ENCODE measurements at regions not wholly inside any gene's neighbourhood (a gene's known extent, or its start where the extent isn't known, plus 50 kb on each side); places are given as distances from the start of the nearest gene placed in this dataset.

DNA sequence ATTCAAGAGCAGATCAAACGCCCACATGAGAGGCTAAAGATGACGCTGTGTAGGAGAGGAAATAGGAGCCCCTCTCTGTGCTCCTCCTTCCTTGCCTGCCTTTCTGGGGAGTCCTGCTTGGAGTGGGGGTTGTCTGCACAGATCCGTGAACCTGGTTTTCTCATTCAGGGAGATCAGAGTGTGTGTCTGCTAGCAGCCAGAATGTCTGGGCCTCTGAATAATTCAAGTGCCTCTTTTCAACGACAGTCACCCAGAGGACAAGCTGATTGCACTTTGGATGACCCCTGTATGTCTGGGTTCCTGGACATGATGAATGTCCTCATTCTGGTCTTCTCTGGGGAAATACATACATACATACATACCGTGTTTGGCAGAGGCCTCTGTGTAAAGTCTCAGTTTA is 592.5 kb upstream of the B3GAT1 start:
- CTCF ChIA-PET = no interaction called here

GRCh38 chr11:135002236-135002635 is 590.2 kb upstream of the B3GAT1 start:
- Histone ChIP-seq H3K4me3 (ENCODE audit: low read depth, low read length) (no peak overlapping the region), H3K4me1 (ENCODE audit: control insufficient read depth, insufficient read depth, low read length) (no peaks in the 10 kb centered on the region), H3K36me3 (ENCODE audit: control insufficient read depth in 2 of 2, insufficient read depth in 1 of 2, low read length in 2 of 2) (no peaks in the 10 kb centered on the region), H3K27ac (ENCODE audit: extremely low read depth, low read depth, low read length) (no peak overlapping the region), H3K9me3 (ENCODE audit: control insufficient read depth, insufficient read depth, low read depth, low read length) (no peaks in the 10 kb centered on the region)
- ChIA-PET CTCF (no interaction called here), POLR2A (no interaction called here)
- no peak for TF ChIP-seq ZNF221 (tag by site-specific recombination; IDR thresholded peaks at IDR 0.05; ENCODE audit: borderline replicate concordance)
- TF ChIP-seq FEZF1 (tag by site-specific recombination; IDR thresholded peaks at IDR 0.05) = peak; percentile 6; the same call in 1 of the 2 replicates

More for the DNA sequence above, 592.5 kb upstream of the B3GAT1 start:
- no peaks in the 10 kb centered on the region for H3K36me3 ChIP-seq (ENCODE audit: control insufficient read depth in 2 of 2, insufficient read depth in 1 of 2, low read length in 2 of 2)
- H3K9me3 ChIP-seq (ENCODE audit: control insufficient read depth, insufficient read depth, low read depth, low read length) = no peaks in the 10 kb centered on the region
- POLR2A ChIA-PET = no interaction called here
- no peak overlapping the region for H3K4me3 ChIP-seq (ENCODE audit: low read depth, low read length)
- no peak overlapping the region for H3K27ac ChIP-seq (ENCODE audit: extremely low read depth, low read depth, low read length)
- TF ChIP-seq ZNF837 (tag by site-specific recombination; IDR thresholded peaks at IDR 0.05) = no peak
- TF ChIP-seq ZNF133 (tag by site-specific recombination; IDR thresholded peaks at IDR 0.05) = no peak
- TF ChIP-seq ZNF48 (tag by site-specific recombination; IDR thresholded peaks at IDR 0.05) = no peak
- no peak for TF ChIP-seq KLF8 (tag by site-specific recombination; IDR thresholded peaks at IDR 0.05)
- TF ChIP-seq, protein P1, sequence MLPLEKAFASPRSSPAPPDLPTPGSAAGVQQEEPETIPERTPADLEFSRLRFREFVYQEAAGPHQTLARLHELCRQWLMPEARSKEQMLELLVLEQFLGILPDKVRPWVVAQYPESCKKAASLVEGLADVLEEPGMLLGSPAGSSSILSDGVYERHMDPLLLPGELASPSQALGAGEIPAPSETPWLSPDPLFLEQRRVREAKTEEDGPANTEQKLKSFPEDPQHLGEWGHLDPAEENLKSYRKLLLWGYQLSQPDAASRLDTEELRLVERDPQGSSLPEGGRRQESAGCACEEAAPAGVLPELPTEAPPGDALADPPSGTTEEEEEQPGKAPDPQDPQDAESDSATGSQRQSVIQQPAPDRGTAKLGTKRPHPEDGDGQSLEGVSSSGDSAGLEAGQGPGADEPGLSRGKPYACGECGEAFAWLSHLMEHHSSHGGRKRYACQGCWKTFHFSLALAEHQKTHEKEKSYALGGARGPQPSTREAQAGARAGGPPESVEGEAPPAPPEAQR (tag by site-specific recombination; IDR thresholded peaks at IDR 0.05) = no peak
- no peak for TF ChIP-seq ZNF600 (tag by site-specific recombination; IDR thresholded peaks at IDR 0.05)
- no peak for TF ChIP-seq ZNF585B (tag by site-specific recombination; IDR thresholded peaks at IDR 0.05)
- no peak for TF ChIP-seq ZNF792 (tag by site-specific recombination; IDR thresholded peaks at IDR 0.05)
- no peak for TF ChIP-seq ZNF24 (tag by site-specific recombination; IDR thresholded peaks at IDR 0.05)
- no peak for TF ChIP-seq ZNF121 (tag by site-specific recombination; IDR thresholded peaks at IDR 0.05)
- H3K4me1 ChIP-seq (ENCODE audit: control insufficient read depth, insufficient read depth, low read length) = no peaks in the 10 kb centered on the region

DNA sequence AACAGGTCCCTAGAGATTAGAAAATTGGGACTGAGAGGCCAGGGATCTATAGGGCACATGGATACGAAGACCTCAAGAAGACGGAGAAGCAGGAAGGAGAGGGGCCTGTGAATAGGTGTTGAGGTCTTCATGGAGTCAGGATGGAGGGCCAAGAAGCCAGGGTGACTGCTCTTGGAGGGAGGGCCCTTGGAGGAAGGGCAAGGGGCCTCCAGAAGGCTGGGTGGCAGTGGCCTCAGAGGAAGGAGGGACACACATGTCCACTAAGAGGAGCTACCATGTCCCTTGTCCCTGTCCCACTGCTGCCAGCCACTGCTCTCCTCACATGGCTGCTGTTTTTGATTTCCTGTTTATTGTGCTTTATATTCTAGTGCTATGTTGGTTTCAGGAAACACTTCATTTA is 589.5 kb upstream of the B3GAT1 start:
- H3K4me3 ChIP-seq (ENCODE audit: low read depth, low read length) = no peak overlapping the region
- ChIA-PET CTCF (no interaction called here), POLR2A (no interaction called here)
- H3K9me3 ChIP-seq (ENCODE audit: control insufficient read depth, insufficient read depth, low read depth, low read length) = no peaks in the 10 kb centered on the region
- no peaks in the 10 kb centered on the region for H3K36me3 ChIP-seq (ENCODE audit: control insufficient read depth in 2 of 2, insufficient read depth in 1 of 2, low read length in 2 of 2)
- no peaks in the 10 kb centered on the region for H3K4me1 ChIP-seq (ENCODE audit: control insufficient read depth, insufficient read depth, low read length)
- H3K27ac ChIP-seq (ENCODE audit: extremely low read depth, low read depth, low read length) = no peak overlapping the region
- TF ChIP-seq ZNF513 (tag by site-specific recombination; IDR thresholded peaks at IDR 0.05) (no peak), ZNF768 (tag by site-specific recombination; IDR thresholded peaks at IDR 0.05) (no peak), ZSCAN16 (tag by site-specific recombination; IDR thresholded peaks at IDR 0.05) (no peak), ZNF776 (tag by site-specific recombination; IDR thresholded peaks at IDR 0.05; ENCODE audit: borderline replicate concordance) (no peak), ZBTB21 (tag by site-specific recombination; IDR thresholded peaks at IDR 0.05) (no peak), ZNF157 (tag by site-specific recombination; IDR thresholded peaks at IDR 0.05) (no peak), HOXA7 (CRISPR knock-in tag; IDR thresholded peaks at IDR 0.05; ENCODE audit: borderline replicate concordance) (no peak), KLF1 (tag by site-specific recombination; IDR thresholded peaks at IDR 0.05) (no peak), ZNF132 (tag by site-specific recombination; IDR thresholded peaks at IDR 0.05; ENCODE audit: borderline replicate concordance) (no peak), ZNF585B (tag by site-specific recombination; IDR thresholded peaks at IDR 0.05) (no peak), REPIN1 (tag by site-specific recombination; IDR thresholded peaks at IDR 0.05; ENCODE audit: low read depth) (no peak), MYNN (tag by site-specific recombination; IDR thresholded peaks at IDR 0.05; ENCODE audit: borderline replicate concordance) (no peak), ZNF514 (tag by site-specific recombination; IDR thresholded peaks at IDR 0.05) (no peak), ZNF76 (tag by site-specific recombination; IDR thresholded peaks at IDR 0.05; ENCODE audit: borderline replicate concordance, low read depth) (no peak), ZBTB8A (tag by site-specific recombination; IDR thresholded peaks at IDR 0.05) (no peak), HOXC10 (CRISPR knock-in tag; IDR thresholded peaks at IDR 0.05) (no peak), ZNF292 (tag by site-specific recombination; IDR thresholded peaks at IDR 0.05; ENCODE audit: borderline replicate concordance, low read depth) (no peak)
- TF ChIP-seq, protein P2, sequence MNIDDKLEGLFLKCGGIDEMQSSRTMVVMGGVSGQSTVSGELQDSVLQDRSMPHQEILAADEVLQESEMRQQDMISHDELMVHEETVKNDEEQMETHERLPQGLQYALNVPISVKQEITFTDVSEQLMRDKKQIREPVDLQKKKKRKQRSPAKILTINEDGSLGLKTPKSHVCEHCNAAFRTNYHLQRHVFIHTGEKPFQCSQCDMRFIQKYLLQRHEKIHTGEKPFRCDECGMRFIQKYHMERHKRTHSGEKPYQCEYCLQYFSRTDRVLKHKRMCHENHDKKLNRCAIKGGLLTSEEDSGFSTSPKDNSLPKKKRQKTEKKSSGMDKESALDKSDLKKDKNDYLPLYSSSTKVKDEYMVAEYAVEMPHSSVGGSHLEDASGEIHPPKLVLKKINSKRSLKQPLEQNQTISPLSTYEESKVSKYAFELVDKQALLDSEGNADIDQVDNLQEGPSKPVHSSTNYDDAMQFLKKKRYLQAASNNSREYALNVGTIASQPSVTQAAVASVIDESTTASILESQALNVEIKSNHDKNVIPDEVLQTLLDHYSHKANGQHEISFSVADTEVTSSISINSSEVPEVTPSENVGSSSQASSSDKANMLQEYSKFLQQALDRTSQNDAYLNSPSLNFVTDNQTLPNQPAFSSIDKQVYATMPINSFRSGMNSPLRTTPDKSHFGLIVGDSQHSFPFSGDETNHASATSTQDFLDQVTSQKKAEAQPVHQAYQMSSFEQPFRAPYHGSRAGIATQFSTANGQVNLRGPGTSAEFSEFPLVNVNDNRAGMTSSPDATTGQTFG (tag by site-specific recombination; IDR thresholded peaks at IDR 0.05; ENCODE audit: borderline replicate concordance) = no peak

Data from HEK293 (cell line).